Panc1 (cell line): ENCODE measurements at regions not wholly inside any gene's neighbourhood (a gene's known extent, or its start where the extent isn't known, plus 50 kb on each side); places are given as distances from the start of the nearest gene placed in this dataset.

Source experiments
- ATAC-seq: fragments of 200-7000 bp; cut with Tn5 transposase; 2 replicates; pipeline ENCODE4 v1.9.1; 2020; ENCODE audit warnings: mild to moderate bottlenecking, moderate library complexity
- BruUV-seq: library from RNA; stranded (reverse); fragments of 400-500 nt; replicated peaks from 2 replicates; lab custom pipeline; 2021; lab: Mats Ljungman, UMichigan
- CTCF ChIA-PET: fragments of 300-600 bp; sonication (Branson Sonifier 250); formaldehyde crosslinking; loops from one replicate; lab custom pipeline; 2022; ENCODE audit warnings: antibody characterized with exemption; lab: Charles Lee
- POLR2A ChIA-PET: fragments of 300-600 bp; sonication (Branson Sonifier 250); formaldehyde crosslinking; loops from one replicate; lab custom pipeline; 2022; ENCODE audit warnings: antibody characterized with exemption; lab: Charles Lee
- DNase-seq: peaks from one replicate; pipeline ENCODE4 v3.0.0-alpha.2; 2010; ENCODE audit warnings: low read depth, low spot score
- H3K27ac ChIP-seq: 2 replicates; pipeline ENCODE4 v1.5.1; 2011; ENCODE audit warnings: mild to moderate bottlenecking, low read length, inconsistent platforms
- H3K27me3 ChIP-seq: fragments of 200-500 bp; sonication (Bioruptor generic); 2 replicates; pipeline ENCODE4 v1.6.0; 2014; ENCODE audit warnings: low read length, inconsistent platforms; ENCODE audit not compliant: control insufficient read depth, insufficient read depth
- H3K36me3 ChIP-seq: fragments of 200-500 bp; sonication (Bioruptor generic); 2 replicates; pipeline ENCODE4 v1.5.1; 2014; ENCODE audit warnings: inconsistent platforms, mild to moderate bottlenecking, low read length, moderate library complexity; ENCODE audit not compliant: control insufficient read depth, insufficient read depth
- H3K4me1 ChIP-seq: 2 replicates; pipeline ENCODE4 v1.5.1; 2011; ENCODE audit warnings: inconsistent platforms, mild to moderate bottlenecking, low read length, moderate library complexity; ENCODE audit not compliant: control insufficient read depth, insufficient read depth
- H3K4me3 ChIP-seq, 2 experiments: 2 replicates each; pipeline ENCODE4 v1.5.1; 2011 to 2012; ENCODE audit warnings: low read depth in 2 of 2, low read length in 2 of 2, mild to moderate bottlenecking in 2 of 2, inconsistent platforms in 1 of 2, moderate library complexity in 1 of 2
- H3K9me3 ChIP-seq: fragments of 200-500 bp; sonication (Bioruptor generic); 2 replicates; pipeline ENCODE4 v1.5.1; 2014; ENCODE audit warnings: low read depth, mild to moderate bottlenecking, inconsistent platforms, low read length, moderate library complexity; ENCODE audit not compliant: control insufficient read depth, insufficient read depth
- POLR2AphosphoS5 ChIP-seq: IDR thresholded peaks from 2 replicates; pipeline ENCODE4 v1.6.1; 2012; ENCODE audit warnings: mild to moderate bottlenecking, low read depth, low read length, moderate library complexity
- SIN3A ChIP-seq: IDR thresholded peaks from 2 replicates; pipeline ENCODE4 v1.6.1; 2012; ENCODE audit warnings: low read depth, mild to moderate bottlenecking, low read length, moderate library complexity, borderline replicate concordance; ENCODE audit not compliant: insufficient read depth
- TCF7L2 ChIP-seq: IDR thresholded peaks from 2 replicates; pipeline ENCODE4 v1.6.1; 2011; ENCODE audit warnings: mild to moderate bottlenecking, low read depth, low read length, inconsistent platforms
- in situ Hi-C: cut with HindIII; loops from 2 replicates; pipeline ENCODE4 v1.10.0; 2016; ENCODE audit warnings: low sequenced_read_pairs, low pct_unique_long_range_greater_than_20kb
- intact Hi-C: fragments of 100-400 bp; cut with micrococcal nuclease; formaldehyde crosslinking; loops from one replicate; pipeline ENCODE4 v1.10.0; 2022; ENCODE audit not compliant: unreplicated experiment
- TF ChIP-seq, protein P1 (sequence below): fragments of 450-650 bp; IDR thresholded peaks from 2 replicates; pipeline ENCODE4 v1.5.1; 2017; ENCODE audit warnings: mild to moderate bottlenecking
- TF ChIP-seq, protein P2 (sequence below), 2 experiments: IDR thresholded peaks; 2 replicates each; pipeline ENCODE4 v1.6.1; 2011 to 2012; ENCODE audit warnings: low read depth in 2 of 2, control low read depth in 1 of 2, low read length in 1 of 2, mild to moderate bottlenecking in 1 of 2, moderate library complexity in 1 of 2; ENCODE audit not compliant: insufficient read depth in 1 of 2

DNA sequence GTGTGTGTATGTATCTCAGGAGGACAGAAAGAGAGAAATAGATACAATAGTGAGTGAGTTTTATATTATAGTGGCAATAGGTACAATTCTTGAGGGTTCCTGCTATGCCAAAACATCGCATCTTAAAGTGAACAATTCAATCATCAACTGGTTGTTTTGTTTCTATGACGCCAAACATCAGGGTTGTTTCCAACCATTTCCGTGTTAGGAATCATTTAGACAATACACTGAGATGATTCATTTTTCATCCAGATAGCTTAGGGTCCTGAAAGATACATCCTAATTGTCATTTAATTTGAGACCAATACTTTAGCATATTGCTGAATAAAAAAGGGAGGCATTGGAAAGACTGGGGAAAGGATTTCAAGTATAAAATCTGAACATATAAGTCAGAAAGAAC is 472.2 kb downstream of the MCTP2 start:
- no peak overlapping the region for H3K27ac ChIP-seq
- H3K9me3 ChIP-seq, result no peaks in the 10 kb centered on the region
- intact Hi-C loops, result no loop called here
- BruUV-seq, result no TSS peak
- DNase-seq (no peak), ATAC-seq (no peak)
- ChIA-PET POLR2A (no interaction called here), CTCF (no interaction called here)
- H3K27me3 ChIP-seq, result no peaks in the 10 kb centered on the region
- in situ Hi-C loops, result no loop called here
- H3K36me3 ChIP-seq, result no peaks in the 10 kb centered on the region
- no peaks in the 10 kb centered on the region for H3K4me1 ChIP-seq
- H3K4me3 ChIP-seq, result no peak overlapping the region
- TF ChIP-seq TCF7L2, result no peak
- TF ChIP-seq, protein P1, sequence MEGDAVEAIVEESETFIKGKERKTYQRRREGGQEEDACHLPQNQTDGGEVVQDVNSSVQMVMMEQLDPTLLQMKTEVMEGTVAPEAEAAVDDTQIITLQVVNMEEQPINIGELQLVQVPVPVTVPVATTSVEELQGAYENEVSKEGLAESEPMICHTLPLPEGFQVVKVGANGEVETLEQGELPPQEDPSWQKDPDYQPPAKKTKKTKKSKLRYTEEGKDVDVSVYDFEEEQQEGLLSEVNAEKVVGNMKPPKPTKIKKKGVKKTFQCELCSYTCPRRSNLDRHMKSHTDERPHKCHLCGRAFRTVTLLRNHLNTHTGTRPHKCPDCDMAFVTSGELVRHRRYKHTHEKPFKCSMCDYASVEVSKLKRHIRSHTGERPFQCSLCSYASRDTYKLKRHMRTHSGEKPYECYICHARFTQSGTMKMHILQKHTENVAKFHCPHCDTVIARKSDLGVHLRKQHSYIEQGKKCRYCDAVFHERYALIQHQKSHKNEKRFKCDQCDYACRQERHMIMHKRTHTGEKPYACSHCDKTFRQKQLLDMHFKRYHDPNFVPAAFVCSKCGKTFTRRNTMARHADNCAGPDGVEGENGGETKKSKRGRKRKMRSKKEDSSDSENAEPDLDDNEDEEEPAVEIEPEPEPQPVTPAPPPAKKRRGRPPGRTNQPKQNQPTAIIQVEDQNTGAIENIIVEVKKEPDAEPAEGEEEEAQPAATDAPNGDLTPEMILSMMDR, result no peak
- no peak for TF ChIP-seq SIN3A
- TF ChIP-seq, protein P2, sequence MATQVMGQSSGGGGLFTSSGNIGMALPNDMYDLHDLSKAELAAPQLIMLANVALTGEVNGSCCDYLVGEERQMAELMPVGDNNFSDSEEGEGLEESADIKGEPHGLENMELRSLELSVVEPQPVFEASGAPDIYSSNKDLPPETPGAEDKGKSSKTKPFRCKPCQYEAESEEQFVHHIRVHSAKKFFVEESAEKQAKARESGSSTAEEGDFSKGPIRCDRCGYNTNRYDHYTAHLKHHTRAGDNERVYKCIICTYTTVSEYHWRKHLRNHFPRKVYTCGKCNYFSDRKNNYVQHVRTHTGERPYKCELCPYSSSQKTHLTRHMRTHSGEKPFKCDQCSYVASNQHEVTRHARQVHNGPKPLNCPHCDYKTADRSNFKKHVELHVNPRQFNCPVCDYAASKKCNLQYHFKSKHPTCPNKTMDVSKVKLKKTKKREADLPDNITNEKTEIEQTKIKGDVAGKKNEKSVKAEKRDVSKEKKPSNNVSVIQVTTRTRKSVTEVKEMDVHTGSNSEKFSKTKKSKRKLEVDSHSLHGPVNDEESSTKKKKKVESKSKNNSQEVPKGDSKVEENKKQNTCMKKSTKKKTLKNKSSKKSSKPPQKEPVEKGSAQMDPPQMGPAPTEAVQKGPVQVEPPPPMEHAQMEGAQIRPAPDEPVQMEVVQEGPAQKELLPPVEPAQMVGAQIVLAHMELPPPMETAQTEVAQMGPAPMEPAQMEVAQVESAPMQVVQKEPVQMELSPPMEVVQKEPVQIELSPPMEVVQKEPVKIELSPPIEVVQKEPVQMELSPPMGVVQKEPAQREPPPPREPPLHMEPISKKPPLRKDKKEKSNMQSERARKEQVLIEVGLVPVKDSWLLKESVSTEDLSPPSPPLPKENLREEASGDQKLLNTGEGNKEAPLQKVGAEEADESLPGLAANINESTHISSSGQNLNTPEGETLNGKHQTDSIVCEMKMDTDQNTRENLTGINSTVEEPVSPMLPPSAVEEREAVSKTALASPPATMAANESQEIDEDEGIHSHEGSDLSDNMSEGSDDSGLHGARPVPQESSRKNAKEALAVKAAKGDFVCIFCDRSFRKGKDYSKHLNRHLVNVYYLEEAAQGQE (IDR thresholded peaks at IDR 0.05; ENCODE audit: insufficient read depth in 1 of 2, low read depth in 2 of 2, low read length in 1 of 2), result no peak
- TF ChIP-seq POLR2AphosphoS5, result no peak

DNA sequence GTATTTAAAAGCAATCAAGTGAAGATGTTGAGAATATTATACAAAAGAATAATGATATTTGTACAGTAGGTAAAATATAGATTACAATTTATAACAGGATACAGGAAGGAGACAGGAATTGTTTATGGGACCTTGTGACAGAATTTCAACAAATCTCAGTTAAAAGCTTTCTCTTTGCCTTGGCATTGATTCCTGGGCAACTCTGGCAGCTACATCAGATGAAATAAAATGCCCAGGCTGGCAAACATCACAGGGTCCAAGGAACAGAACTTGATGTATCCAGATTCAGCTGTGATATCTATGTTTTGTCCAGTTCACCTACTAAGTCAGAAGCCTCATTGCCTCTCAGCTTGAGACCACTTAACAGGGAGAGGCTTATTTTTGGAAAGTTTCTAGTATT is 473.1 kb downstream of the MCTP2 start:
- no peak for DNase-seq
- BruUV-seq, result no TSS peak
- in situ Hi-C loops, result no loop called here

More for the DNA sequence above, 473.1 kb downstream of the MCTP2 start:
- H3K27ac ChIP-seq, result no peak overlapping the region
- no peaks in the 10 kb centered on the region for H3K36me3 ChIP-seq
- H3K27me3 ChIP-seq, result no peaks in the 10 kb centered on the region
- no peak for ATAC-seq
- H3K9me3 ChIP-seq, result no peaks in the 10 kb centered on the region
- intact Hi-C loops, result no loop called here
- ChIA-PET CTCF (no interaction called here), POLR2A (no interaction called here)
- H3K4me3 ChIP-seq, result no peak overlapping the region
- TF ChIP-seq, protein P1, result no peak
- TF ChIP-seq, protein P2 (IDR thresholded peaks at IDR 0.05; ENCODE audit: insufficient read depth in 1 of 2, low read depth in 2 of 2, low read length in 1 of 2), result no peak
- TF ChIP-seq POLR2AphosphoS5 (no peak), TCF7L2 (no peak), SIN3A (no peak)
- H3K4me1 ChIP-seq, result no peaks in the 10 kb centered on the region
